ACC112 (cell line): ENCODE measurements at regions not wholly inside any gene's neighbourhood (a gene's known extent, or its start where the extent isn't known, plus 50 kb on each side); places are given as distances from the start of the nearest gene placed in this dataset.

Source experiments
- H2AFZ ChIP-seq: fragments of 200-600 bp; sonication (generic); one replicate; pipeline ENCODE4 v1.6.0; 2017; ENCODE audit warnings: antibody characterized with exemption, low read length; ENCODE audit not compliant: unreplicated experiment
- H3K27ac ChIP-seq: fragments of 200-600 bp; sonication (generic); 2 replicates; pipeline ENCODE4 v1.5.1; 2014; ENCODE audit warnings: low read depth, mild to moderate bottlenecking, antibody characterized with exemption, low read length, moderate library complexity
- H3K27me3 ChIP-seq: fragments of 200-600 bp; sonication (generic); 2 replicates; pipeline ENCODE4 v1.6.1; 2014; ENCODE audit warnings: mild to moderate bottlenecking, antibody characterized with exemption, low read length, moderate library complexity, mixed read lengths; ENCODE audit not compliant: insufficient read depth
- H3K36me3 ChIP-seq: fragments of 200-600 bp; sonication (generic); 2 replicates; pipeline ENCODE4 v1.6.1; 2016; ENCODE audit warnings: mild to moderate bottlenecking, antibody characterized with exemption, low read length, moderate library complexity, mixed read lengths; ENCODE audit not compliant: insufficient read depth
- H3K4me1 ChIP-seq: fragments of 200-600 bp; sonication (generic); one replicate; pipeline ENCODE4 v1.6.1; 2016; ENCODE audit warnings: low read length, mixed read lengths; ENCODE audit not compliant: insufficient read depth, unreplicated experiment, control insufficient read depth
- H3K4me3 ChIP-seq: fragments of 200-600 bp; sonication (generic); 2 replicates; pipeline ENCODE4 v1.5.1; 2014; ENCODE audit warnings: mild to moderate bottlenecking, low read depth, low read length
- H3K79me2 ChIP-seq: fragments of 200-600 bp; sonication (generic); one replicate; pipeline ENCODE4 v1.6.0; 2016; ENCODE audit warnings: low read length; ENCODE audit not compliant: control insufficient read depth, unreplicated experiment, insufficient read depth

GRCh38 chr9:119559986-119560385 is 190.8 kb upstream of the BRINP1 start:
- Histone ChIP-seq H3K36me3 (no peaks in the 10 kb centered on the region), H3K27me3 (0 out of 2 replicates have a peak, but pooled peaks cover 3% of the 10 kb centered on the region), H3K4me3 (no peak overlapping the region), H3K4me1 (peaks cover 3% of the 10 kb centered on the region), H2AFZ (no peak overlapping the region), H3K79me2 (no peaks in the 10 kb centered on the region), H3K27ac (no peak overlapping the region)

GRCh38 chr9:119559056-119559455 is 189.8 kb upstream of the BRINP1 start:
- no peak overlapping the region for H3K4me3 ChIP-seq
- no peaks in the 10 kb centered on the region for H3K36me3 ChIP-seq
- no peak overlapping the region for H3K27ac ChIP-seq
- H2AFZ ChIP-seq = no peak overlapping the region
- no peaks in the 10 kb centered on the region for H3K79me2 ChIP-seq
- peaks cover 3% of the 10 kb centered on the region for H3K4me1 ChIP-seq
- H3K27me3 ChIP-seq = 0 out of 2 replicates have a peak, but pooled peaks cover 3% of the 10 kb centered on the region

GRCh38 chr9:119556129-119556875 is 187.1 kb upstream of the BRINP1 start:
- Histone ChIP-seq H3K79me2 (no peaks in the 10 kb centered on the region), H3K27me3 (0 out of 2 replicates have a peak, but pooled peaks cover 3% of the 10 kb centered on the region), H2AFZ (peak overlapping the region; percentile 81), H3K36me3 (no peaks in the 10 kb centered on the region), H3K27ac (no peak overlapping the region), H3K4me1 (peaks cover 3% of the 10 kb centered on the region), H3K4me3 (peak overlapping the region; percentile 74)

GRCh38 chr9:119544492-119544891 is 175.3 kb upstream of the BRINP1 start:
- Histone ChIP-seq H3K4me1 (no peaks in the 10 kb centered on the region), H3K79me2 (no peaks in the 10 kb centered on the region), H3K36me3 (no peaks in the 10 kb centered on the region), H3K4me3 (no peak overlapping the region), H3K27me3 (no peaks in the 10 kb centered on the region), H3K27ac (no peak overlapping the region), H2AFZ (no peak overlapping the region)

GRCh38 chr9:119537138-119537537 is 167.9 kb upstream of the BRINP1 start:
- H3K4me1 ChIP-seq = no peaks in the 10 kb centered on the region
- no peak overlapping the region for H3K27ac ChIP-seq
- H3K27me3 ChIP-seq = no peaks in the 10 kb centered on the region
- H3K4me3 ChIP-seq = no peak overlapping the region
- no peak overlapping the region for H2AFZ ChIP-seq
- H3K79me2 ChIP-seq = no peaks in the 10 kb centered on the region
- no peaks in the 10 kb centered on the region for H3K36me3 ChIP-seq

- no peak overlapping the region for H3K4me3 ChIP-seq
- no peak overlapping the region for H2AFZ ChIP-seq
- no peak overlapping the region for H3K27ac ChIP-seq
Observed at GRCh38 chr9:119533504-119533903, 164.3 kb upstream of the BRINP1 start.

GRCh38 chr9:119526698-119527097 is 157.5 kb upstream of the BRINP1 start:
- Histone ChIP-seq H3K4me1 (no peaks in the 10 kb centered on the region), H2AFZ (no peak overlapping the region), H3K36me3 (no peaks in the 10 kb centered on the region), H3K4me3 (no peak overlapping the region), H3K27me3 (no peaks in the 10 kb centered on the region), H3K79me2 (no peaks in the 10 kb centered on the region), H3K27ac (no peak overlapping the region)

More at GRCh38 chr9:119533504-119533903, 164.3 kb upstream of the BRINP1 start:
- Histone ChIP-seq H3K79me2 (no peaks in the 10 kb centered on the region), H3K4me1 (no peaks in the 10 kb centered on the region), H3K27me3 (no peaks in the 10 kb centered on the region), H3K36me3 (no peaks in the 10 kb centered on the region)

- H3K4me1 ChIP-seq = no peaks in the 10 kb centered on the region
- H3K27ac ChIP-seq = no peak overlapping the region
- no peak overlapping the region for H2AFZ ChIP-seq
- H3K79me2 ChIP-seq = no peaks in the 10 kb centered on the region
- no peaks in the 10 kb centered on the region for H3K27me3 ChIP-seq
- H3K4me3 ChIP-seq = no peak overlapping the region
- no peaks in the 10 kb centered on the region for H3K36me3 ChIP-seq
Observed at GRCh38 chr9:119523508-119523907, 154.3 kb upstream of the BRINP1 start.

GRCh38 chr9:119522381-119522780 is 153.1 kb upstream of the BRINP1 start:
- H3K36me3 ChIP-seq = no peaks in the 10 kb centered on the region

GRCh38 chr9:119509291-119509905 is 140.2 kb upstream of the BRINP1 start:
- no peaks in the 10 kb centered on the region for H3K4me1 ChIP-seq
- H2AFZ ChIP-seq = no peak overlapping the region
- no peaks in the 10 kb centered on the region for H3K27me3 ChIP-seq

More at GRCh38 chr9:119522381-119522780, 153.1 kb upstream of the BRINP1 start:
- Histone ChIP-seq H3K79me2 (no peaks in the 10 kb centered on the region), H3K4me3 (no peak overlapping the region), H3K4me1 (no peaks in the 10 kb centered on the region), H2AFZ (no peak overlapping the region), H3K27ac (no peak overlapping the region), H3K27me3 (no peaks in the 10 kb centered on the region)

GRCh38 chr9:119501374-119501773 is 132.1 kb upstream of the BRINP1 start:
- Histone ChIP-seq H3K27ac (no peak overlapping the region), H3K36me3 (no peaks in the 10 kb centered on the region), H2AFZ (no peak overlapping the region), H3K4me1 (no peaks in the 10 kb centered on the region), H3K4me3 (no peak overlapping the region), H3K79me2 (no peaks in the 10 kb centered on the region), H3K27me3 (no peaks in the 10 kb centered on the region)

More at GRCh38 chr9:119509291-119509905, 140.2 kb upstream of the BRINP1 start:
- H3K4me3 ChIP-seq = no peak overlapping the region
- H3K79me2 ChIP-seq = no peaks in the 10 kb centered on the region
- H3K36me3 ChIP-seq = no peaks in the 10 kb centered on the region
- no peak overlapping the region for H3K27ac ChIP-seq
